Thymus (tissue), 11 donors: ENCODE measurements at regions not wholly inside any gene's neighbourhood (a gene's known extent, or its start where the extent isn't known, plus 50 kb on each side); places are given as distances from the start of the nearest gene placed in this dataset.
"Not testable (repeated sequence)": the region's sequence is repeated elsewhere in the genome, so short reads cannot be mapped to it uniquely, and the experiment has no call there.

Source experiments
- DNase-seq, 9 donors: peaks; one replicate each; pipeline ENCODE4 v3.0.0-alpha.2; 2013; ENCODE audit warnings: low spot score in 9 of 9, low read depth in 6 of 9, missing footprints in 1 of 9
- H3K27ac ChIP-seq, 2 donors: one replicate each; pipeline ENCODE4 v1.5.1; 2013; ENCODE audit warnings: control low read depth in 1 of 2, low read depth in 1 of 2, low read length in 1 of 2, mild to moderate bottlenecking in 1 of 2, moderate library complexity in 1 of 2
- H3K27me3 ChIP-seq, 2 donors: one replicate each; pipeline ENCODE4 v1.5.1; 2013; ENCODE audit warnings: low read length in 1 of 2; ENCODE audit not compliant: control insufficient read depth in 2 of 2, insufficient read depth in 1 of 2
- H3K36me3 ChIP-seq, 2 donors: one replicate each; pipeline ENCODE4 v1.5.1; 2013; ENCODE audit warnings: low read length in 1 of 2, mild to moderate bottlenecking in 1 of 2, moderate library complexity in 1 of 2; ENCODE audit not compliant: control insufficient read depth in 2 of 2, insufficient read depth in 2 of 2
- H3K4me1 ChIP-seq, 2 donors: one replicate each; pipeline ENCODE4 v1.5.1; 2013; ENCODE audit warnings: low read length in 2 of 2; ENCODE audit not compliant: control insufficient read depth in 2 of 2, insufficient read depth in 2 of 2
- H3K4me3 ChIP-seq, 2 donors: one replicate each; pipeline ENCODE4 v1.5.1; 2013; ENCODE audit warnings: low read length in 2 of 2, control low read depth in 1 of 2, mild to moderate bottlenecking in 1 of 2
- H3K9me3 ChIP-seq, 2 donors: one replicate each; pipeline ENCODE4 v1.5.1; 2013; ENCODE audit warnings: low read length in 1 of 2, mild to moderate bottlenecking in 1 of 2; ENCODE audit not compliant: control insufficient read depth in 2 of 2, insufficient read depth in 1 of 2
- WGBS: extraction: QIAGEN DNeasy Blood & Tissue Kit; methylation state at CpG from one replicate; pipeline ENCODE4 v1.1.7; 2013; 5-methylcytosine and 5-hydroxymethylcytosine counted together
- donor health status: healthy.

GRCh38 chr2:173524256-173524955, 169.7 kb downstream of the CDCA7 start:
- 84% methylated on average over 7 of the region's 7 CpGs for WGBS
- no peak overlapping the region for H3K27ac ChIP-seq

DNA sequence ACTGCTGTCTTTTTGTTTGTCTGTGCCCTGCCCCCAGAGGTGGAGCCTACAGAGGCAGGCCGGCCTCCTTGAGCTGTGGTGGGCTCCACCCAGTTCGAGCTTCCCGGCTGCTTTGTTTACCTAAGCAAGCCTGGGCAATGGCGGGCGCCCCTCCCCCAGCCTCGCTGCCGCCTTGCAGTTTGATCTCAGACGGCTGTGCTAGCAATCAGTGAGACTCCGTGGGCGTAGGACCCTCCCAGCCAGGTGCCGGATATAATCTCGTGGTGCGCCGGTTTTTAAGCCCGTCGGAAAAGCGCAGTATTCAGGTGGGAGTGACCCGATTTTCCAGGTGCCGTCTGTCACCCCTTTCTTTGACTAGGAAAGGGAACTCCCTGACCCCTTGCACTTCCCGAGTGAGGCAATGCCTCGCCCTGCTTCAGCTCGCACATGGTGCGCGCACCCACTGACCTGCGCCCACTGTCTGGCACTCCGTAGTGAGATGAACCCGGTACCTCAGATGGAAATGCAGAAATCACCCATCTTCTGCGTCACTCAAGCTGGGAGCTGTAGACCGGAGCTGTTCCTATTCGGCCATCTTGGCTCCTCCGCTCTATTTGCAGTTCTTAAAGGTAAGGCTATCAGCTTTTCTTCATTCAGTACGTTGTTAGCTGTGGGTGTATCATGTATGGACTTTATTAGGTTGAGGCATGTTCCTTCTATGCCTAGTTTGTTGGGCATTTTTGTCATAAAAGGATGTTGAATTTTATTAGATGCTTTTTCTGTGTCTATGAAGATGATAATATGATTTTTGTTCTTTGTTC, 178.3 kb downstream of the CDCA7 start:
- not testable (repeated sequence) for H3K27ac ChIP-seq, H3K4me1 ChIP-seq, H3K9me3 ChIP-seq, H3K27me3 ChIP-seq, H3K36me3 ChIP-seq, DNase-seq, H3K4me3 ChIP-seq
- WGBS: 89% methylated on average over 30 of the region's 32 CpGs

More at GRCh38 chr2:173524256-173524955, 169.7 kb downstream of the CDCA7 start:
- Histone ChIP-seq H3K27me3 (no peaks in the 10 kb centered on the region), H3K36me3 (no peaks in the 10 kb centered on the region), H3K4me3 (no peak overlapping the region), H3K9me3 (no peaks in the 10 kb centered on the region), H3K4me1 (no peaks in the 10 kb centered on the region)
- DNase-seq: no peak

- no peaks in the 10 kb centered on the region for H3K4me1 ChIP-seq
- H3K27ac ChIP-seq: no peak overlapping the region
- H3K27me3 ChIP-seq: no peaks in the 10 kb centered on the region
- H3K4me3 ChIP-seq: no peak overlapping the region
- no peaks in the 10 kb centered on the region for H3K9me3 ChIP-seq
- H3K36me3 ChIP-seq: no peaks in the 10 kb centered on the region
- WGBS: 92% methylated on average over 2 of the region's 2 CpGs
- no peak for DNase-seq
Observed at GRCh38 chr2:173537694-173538093, 183.0 kb downstream of the CDCA7 start.

DNA sequence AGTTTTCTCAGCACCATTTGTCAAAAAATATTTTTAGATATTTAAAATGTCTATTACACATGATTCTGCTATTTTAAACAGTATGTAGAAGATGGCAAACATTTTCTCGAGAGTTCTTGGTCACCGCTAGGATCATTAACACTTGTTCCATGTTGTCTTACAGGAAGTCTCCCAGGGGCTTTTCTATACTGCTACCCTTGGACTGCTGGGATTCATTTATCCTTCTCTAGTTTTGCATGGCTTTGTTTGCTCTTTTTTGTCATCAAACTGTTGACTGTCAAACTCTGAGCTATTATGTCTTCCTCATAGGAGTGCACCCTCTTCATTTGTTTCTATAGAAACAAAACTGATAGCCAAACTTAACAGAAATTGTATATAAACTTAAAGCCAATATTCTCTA, 184.9 kb downstream of the CDCA7 start:
- no peak for DNase-seq
- H3K36me3 ChIP-seq: no peaks in the 10 kb centered on the region
- WGBS: 97% methylated on average over 2 of the region's 2 CpGs
- H3K4me1 ChIP-seq: no peaks in the 10 kb centered on the region
- no peak overlapping the region for H3K27ac ChIP-seq
- no peaks in the 10 kb centered on the region for H3K27me3 ChIP-seq
- H3K9me3 ChIP-seq: no peaks in the 10 kb centered on the region
- no peak overlapping the region for H3K4me3 ChIP-seq

- Histone ChIP-seq H3K27ac (no peak overlapping the region), H3K9me3 (no peaks in the 10 kb centered on the region), H3K36me3 (no peaks in the 10 kb centered on the region), H3K27me3 (no peaks in the 10 kb centered on the region), H3K4me3 (no peak overlapping the region), H3K4me1 (peaks cover 0 to 12% of the 10 kb centered on the region in 2 donors)
- 89% methylated on average over 6 of the region's 6 CpGs for WGBS
- DNase-seq: no peak
Observed at GRCh38 chr2:173544641-173545363, 190.1 kb downstream of the CDCA7 start.

GRCh38 chr2:173545364-173545763, 190.7 kb downstream of the CDCA7 start:
- H3K27me3 ChIP-seq: no peaks in the 10 kb centered on the region
- H3K4me1 ChIP-seq: peaks cover 0 to 12% of the 10 kb centered on the region in 2 donors
- no peak overlapping the region for H3K4me3 ChIP-seq
- peak in 4 of 9 donors; percentile 8 to 35 (median 15) for DNase-seq
- H3K36me3 ChIP-seq: no peaks in the 10 kb centered on the region
- 51% methylated on average over 3 of the region's 3 CpGs for WGBS
- H3K27ac ChIP-seq: no peak overlapping the region
- no peaks in the 10 kb centered on the region for H3K9me3 ChIP-seq

GRCh38 chr2:173547499-173547898, 192.8 kb downstream of the CDCA7 start:
- Histone ChIP-seq H3K27ac (no peak overlapping the region), H3K36me3 (no peaks in the 10 kb centered on the region), H3K27me3 (no peaks in the 10 kb centered on the region), H3K4me1 (peaks cover 0 to 12% of the 10 kb centered on the region in 2 donors), H3K9me3 (no peaks in the 10 kb centered on the region), H3K4me3 (no peak overlapping the region)
- 83% methylated on average over 6 of the region's 6 CpGs for WGBS
- DNase-seq: peak in 1 of 9 donors; percentile 26

- Histone ChIP-seq H3K27me3 (no peaks in the 10 kb centered on the region), H3K4me1 (peaks cover 0 to 16% of the 10 kb centered on the region in 2 donors), H3K27ac (no peak overlapping the region), H3K4me3 (no peak overlapping the region), H3K36me3 (no peaks in the 10 kb centered on the region), H3K9me3 (no peaks in the 10 kb centered on the region)
- 97% methylated on average over 1 of the region's 1 CpG for WGBS
- DNase-seq: no peak
Observed at GRCh38 chr2:173550143-173550542, 195.5 kb downstream of the CDCA7 start.

GRCh38 chr2:173552531-173552930, 197.9 kb downstream of the CDCA7 start:
- no peak for DNase-seq
- WGBS: 73% methylated on average over 3 of the region's 3 CpGs
- no peaks in the 10 kb centered on the region for H3K36me3 ChIP-seq

More at GRCh38 chr2:173552531-173552930, 197.9 kb downstream of the CDCA7 start:
- H3K4me1 ChIP-seq: peaks cover 0 to 5% of the 10 kb centered on the region in 2 donors
- no peak overlapping the region for H3K4me3 ChIP-seq
- no peaks in the 10 kb centered on the region for H3K9me3 ChIP-seq
- no peaks in the 10 kb centered on the region for H3K27me3 ChIP-seq
- H3K27ac ChIP-seq: no peak overlapping the region
